Transverse colon (tissue), 4 donors: ENCODE measurements at regions not wholly inside any gene's neighbourhood (a gene's known extent, or its start where the extent isn't known, plus 50 kb on each side); places are given as distances from the start of the nearest gene placed in this dataset.

ENCODE experiments used
- DNase-seq: peaks from one replicate; pipeline ENCODE4 v3.0.0-alpha.2; 2019
- H3K27ac ChIP-seq, 4 donors: fragments of 200-600 bp; sonication (generic); 2 replicates each; pipeline ENCODE4 v1.5.1; 2016 to 2018; ENCODE audit warnings: inconsistent platforms in 4 of 4
- H3K27me3 ChIP-seq: fragments of 200-600 bp; sonication (generic); 2 replicates; pipeline ENCODE4 v1.5.1; 2017; ENCODE audit warnings: inconsistent platforms
- H3K36me3 ChIP-seq, 4 donors: fragments of 200-600 bp; sonication (generic); 2 replicates each; pipeline ENCODE4 v1.5.1; 2017 to 2019; ENCODE audit warnings: inconsistent platforms in 4 of 4
- H3K4me1 ChIP-seq, 4 donors: fragments of 200-600 bp; sonication (generic); 2 replicates each; pipeline ENCODE4 v1.5.1; 2017 to 2020; ENCODE audit warnings: inconsistent platforms in 4 of 4
- H3K4me3 ChIP-seq, 4 donors: fragments of 200-600 bp; sonication (generic); 1 replicate in 1 of 4; 2 replicates in 3 of 4; pipeline versions ENCODE4 v1.5.1 to v1.6.1; 2017 to 2019; ENCODE audit warnings: inconsistent platforms in 4 of 4
- H3K9me3 ChIP-seq, 2 donors: fragments of 200-600 bp; sonication (generic); 2 replicates each; pipeline ENCODE4 v1.5.1; 2017 to 2019; ENCODE audit warnings: inconsistent platforms in 2 of 2
- CTCF ChIP-seq, 5 experiments: fragments of 200-600 bp in 3 of 5; fragments of 450-650 bp in 2 of 5; sonication (generic) in 3 of 5; IDR thresholded peaks; 1 replicate in 2 of 5; 2 replicates in 3 of 5; pipeline ENCODE4 v1.5.1; 2016 to 2017; ENCODE audit warnings: antibody characterized with exemption in 5 of 5, inconsistent platforms in 3 of 5, mild to moderate bottlenecking in 2 of 5, moderate library complexity in 1 of 5
- EP300 ChIP-seq: sonication (generic); formaldehyde crosslinking; IDR thresholded peaks from one replicate; pipeline ENCODE4 v1.6.1; 2017; ENCODE audit warnings: antibody characterized with exemption, low read depth
- POLR2A ChIP-seq: fragments of 450-650 bp; IDR thresholded peaks from one replicate; pipeline ENCODE4 v1.6.1; 2016; ENCODE audit warnings: antibody characterized with exemption, mild to moderate bottlenecking, moderate library complexity
- POLR2AphosphoS5 ChIP-seq, 3 donors: sonication (generic); formaldehyde crosslinking; IDR thresholded peaks; one replicate each; pipeline ENCODE4 v1.6.1; 2016; ENCODE audit warnings: antibody characterized with exemption in 3 of 3
- WGBS, 2 donors: methylation state at CpG; one replicate each; pipeline ENCODE4 v1.1.5; 2018; ENCODE audit warnings: low coverage in 1 of 2; 5-methylcytosine and 5-hydroxymethylcytosine counted together
- in situ Hi-C, 4 donors: fragments of 200-750 bp; cut with MboI; loops; one replicate each; pipeline versions ENCODE4 v1.15.0 to v1.15.1; 2017; ENCODE audit warnings: low sequenced_read_pairs in 3 of 4, low pct_ligation_motif_present in 1 of 4, low pct_unique_long_range_greater_than_20kb in 1 of 4
- intact Hi-C: fragments of 100-400 bp; cut with DNase I; formaldehyde crosslinking; loops from one replicate; pipeline ENCODE4 v1.15.1; 2023; ENCODE audit warnings: low total_unique reads

DNA sequence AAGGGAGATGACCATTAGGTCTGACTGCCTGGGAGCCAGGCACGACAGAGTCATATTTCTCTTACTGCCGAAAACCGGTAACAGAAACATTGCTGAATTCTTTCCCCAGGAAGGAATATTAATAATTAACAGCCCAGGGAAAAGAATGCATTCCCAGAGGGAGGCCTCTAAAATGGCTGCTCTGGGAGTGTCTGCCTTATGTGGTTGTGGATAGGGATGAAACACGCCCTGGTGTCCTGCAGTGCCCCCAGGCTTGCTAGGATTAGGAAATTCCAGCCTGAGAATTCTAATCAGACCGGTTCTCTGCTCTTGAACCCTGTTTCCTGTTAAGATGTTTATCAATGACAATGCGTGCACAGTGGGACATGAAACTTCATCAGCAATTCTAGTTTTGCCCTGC, 226.7 kb downstream of the GPAM start:
- no peaks in the 10 kb centered on the region for H3K36me3 ChIP-seq
- TF ChIP-seq EP300: no peak
- TF ChIP-seq POLR2AphosphoS5 (IDR thresholded peaks at IDR 0.05): no peak
- TF ChIP-seq CTCF (IDR thresholded peaks at IDR 0.05): no peak
- TF ChIP-seq POLR2A: no peak
- 86 to 89% methylated on average over 5 to 6 of the region's 6 CpGs for WGBS, 2 donors
- no peak for DNase-seq
- no peak overlapping the region for H3K4me3 ChIP-seq
- in situ Hi-C loops (no loop called here), intact Hi-C loops (no loop called here)
- no peaks in the 10 kb centered on the region for H3K4me1 ChIP-seq
- H3K27me3 ChIP-seq: no peaks in the 10 kb centered on the region
- H3K27ac ChIP-seq: no peak overlapping the region
- H3K9me3 ChIP-seq: peaks cover 0 to 5% of the 10 kb centered on the region in 2 donors

GRCh38 chr10:111962951-111963350, 220.6 kb downstream of the GPAM start:
- Histone ChIP-seq H3K4me1 (no peaks in the 10 kb centered on the region), H3K9me3 (no peaks in the 10 kb centered on the region), H3K36me3 (no peaks in the 10 kb centered on the region), H3K4me3 (no peak overlapping the region), H3K27ac (no peak overlapping the region), H3K27me3 (no peaks in the 10 kb centered on the region)
- TF ChIP-seq EP300 (no peak), CTCF (IDR thresholded peaks at IDR 0.05) (no peak), POLR2AphosphoS5 (IDR thresholded peaks at IDR 0.05) (no peak), POLR2A (no peak)
- WGBS, 2 donors: 62 to 72% methylated on average over 5 of the region's 5 CpGs
- in situ Hi-C loops: no loop called here
- intact Hi-C loops: loop anchor here (2.0 kb wide), 1 partner anchor 206 kb away; no protein-coding TSS in a partner anchor
- no peak for DNase-seq

DNA sequence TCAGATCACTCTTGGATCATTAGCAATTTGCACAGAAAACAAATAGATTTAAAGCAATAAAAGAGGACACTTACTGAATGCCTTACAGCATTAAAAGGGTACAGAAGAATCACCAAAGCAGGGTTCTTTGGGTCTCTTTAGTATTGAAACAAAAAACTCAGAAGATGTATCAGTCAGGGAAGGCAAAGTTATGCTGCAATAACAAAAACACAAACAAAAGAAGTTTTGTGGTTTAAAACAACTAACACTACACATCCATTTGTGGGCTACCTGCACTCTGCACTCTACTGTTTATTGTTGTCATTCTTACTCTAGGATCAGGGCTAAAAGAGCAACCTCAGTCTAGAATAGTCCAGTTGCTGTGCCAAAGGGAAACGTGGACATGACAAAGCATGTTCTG, 216.4 kb downstream of the GPAM start:
- no peak for TF ChIP-seq POLR2A
- no peak for TF ChIP-seq EP300
- no peak for TF ChIP-seq POLR2AphosphoS5 (IDR thresholded peaks at IDR 0.05)
- no peak for TF ChIP-seq CTCF (IDR thresholded peaks at IDR 0.05)
- no peak overlapping the region for H3K27ac ChIP-seq
- no peaks in the 10 kb centered on the region for H3K4me1 ChIP-seq
- 72 to 100% methylated on average over 1 of the region's 1 CpG for WGBS, 2 donors
- H3K4me3 ChIP-seq: no peak overlapping the region
- no peak for DNase-seq
- no peaks in the 10 kb centered on the region for H3K9me3 ChIP-seq
- no peaks in the 10 kb centered on the region for H3K27me3 ChIP-seq
- intact Hi-C loops (no loop called here), in situ Hi-C loops (no loop called here)
- H3K36me3 ChIP-seq: no peaks in the 10 kb centered on the region

GRCh38 chr10:111967547-111967946, 216.0 kb downstream of the GPAM start:
- Histone ChIP-seq H3K36me3 (no peaks in the 10 kb centered on the region), H3K9me3 (no peaks in the 10 kb centered on the region), H3K27me3 (no peaks in the 10 kb centered on the region), H3K4me1 (no peaks in the 10 kb centered on the region), H3K27ac (no peak overlapping the region), H3K4me3 (no peak overlapping the region)
- intact Hi-C loops: no loop called here
- WGBS, 2 donors: 92 to 100% methylated on average over 2 of the region's 2 CpGs
- DNase-seq: no peak
- in situ Hi-C loops: no loop called here
- TF ChIP-seq POLR2A: no peak
- no peak for TF ChIP-seq POLR2AphosphoS5 (IDR thresholded peaks at IDR 0.05)
- TF ChIP-seq CTCF (IDR thresholded peaks at IDR 0.05): no peak
- TF ChIP-seq EP300: no peak
